H1 (cell line): ENCODE measurements at regions not wholly inside any gene's neighbourhood (a gene's known extent, or its start where the extent isn't known, plus 50 kb on each side); places are given as distances from the start of the nearest gene placed in this dataset.

Experiments used
- CHD2 ChIP-seq: IDR thresholded peaks from 2 replicates; pipeline ENCODE4 v1.6.1; 2012; ENCODE audit warnings: low read length, improper control_type of control experiment
- EGR1 ChIP-seq: IDR thresholded peaks from 2 replicates; pipeline ENCODE4 v1.6.1; 2011; ENCODE audit warnings: low read depth, low read length, borderline replicate concordance
- GABPA ChIP-seq: IDR thresholded peaks from 2 replicates; pipeline ENCODE4 v1.6.1; 2011; ENCODE audit warnings: mild to moderate bottlenecking, low read length, moderate library complexity, borderline replicate concordance; ENCODE audit not compliant: insufficient read depth
- HDAC6 ChIP-seq: IDR thresholded peaks from one replicate; pipeline ENCODE4 v1.7.1; 2012; ENCODE audit warnings: low read depth, mild to moderate bottlenecking, inconsistent platforms, low read length, moderate library complexity
- KDM5A ChIP-seq: fragments of 200-600 bp; IDR thresholded peaks from 2 replicates; pipeline ENCODE4 v1.7.1; 2012; ENCODE audit warnings: mild to moderate bottlenecking, low read length, inconsistent platforms, mixed read lengths
- NRF1 ChIP-seq: IDR thresholded peaks from 2 replicates; pipeline ENCODE4 v1.6.1; 2011; ENCODE audit warnings: mild to moderate bottlenecking, low read depth, low read length, improper control_type of control experiment
- SAP30 ChIP-seq: fragments of 300-600 bp; sonication (generic); IDR thresholded peaks from 2 replicates; pipeline ENCODE4 v1.7.1; 2012; ENCODE audit warnings: low read length, moderate library complexity, mild to moderate bottlenecking, inconsistent platforms; ENCODE audit not compliant: insufficient read depth, insufficient replicate concordance
- ZNF274 ChIP-seq: IDR thresholded peaks from 2 replicates; pipeline ENCODE4 v1.7.0; 2012; ENCODE audit warnings: low read length, borderline replicate concordance; ENCODE audit errors: extremely low read depth
- TF ChIP-seq, protein P1 (sequence below): IDR thresholded peaks from 2 replicates; pipeline ENCODE4 v1.6.1; 2011; ENCODE audit warnings: low read length, improper control_type of control experiment

DNA sequence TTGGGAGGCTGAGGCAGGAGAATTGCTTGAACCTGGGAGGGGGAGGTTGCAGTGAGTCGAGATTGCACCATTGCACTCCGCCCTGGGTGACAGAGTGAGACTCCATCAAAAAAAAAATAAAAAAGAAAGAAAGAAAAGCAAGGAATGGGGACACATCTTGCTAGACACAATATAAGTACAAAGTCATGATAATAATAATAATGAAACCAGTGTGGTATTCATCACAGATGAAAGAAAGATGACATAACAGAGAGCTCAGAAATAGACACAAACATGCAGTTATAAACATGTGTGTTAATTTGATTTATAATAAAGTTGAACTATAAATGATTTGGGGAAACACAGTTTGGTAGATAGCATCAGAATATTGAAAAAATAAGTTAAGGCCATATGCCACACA lies 264.1 kb downstream of the SRGAP2C start (continued):
- no peak for TF ChIP-seq EGR1
- no peak for TF ChIP-seq SAP30
- TF ChIP-seq ZNF274: no peak
- no peak for TF ChIP-seq GABPA
- TF ChIP-seq CHD2: no peak
- no peak for TF ChIP-seq KDM5A
- TF ChIP-seq, protein P1, sequence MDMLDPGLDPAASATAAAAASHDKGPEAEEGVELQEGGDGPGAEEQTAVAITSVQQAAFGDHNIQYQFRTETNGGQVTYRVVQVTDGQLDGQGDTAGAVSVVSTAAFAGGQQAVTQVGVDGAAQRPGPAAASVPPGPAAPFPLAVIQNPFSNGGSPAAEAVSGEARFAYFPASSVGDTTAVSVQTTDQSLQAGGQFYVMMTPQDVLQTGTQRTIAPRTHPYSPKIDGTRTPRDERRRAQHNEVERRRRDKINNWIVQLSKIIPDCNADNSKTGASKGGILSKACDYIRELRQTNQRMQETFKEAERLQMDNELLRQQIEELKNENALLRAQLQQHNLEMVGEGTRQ: no peak
- no peak for TF ChIP-seq HDAC6
- no peak for TF ChIP-seq NRF1
- TF ChIP-seq, all 59 proteins: peak for 0
